ENCODE measurements at regions not wholly inside any gene's neighbourhood (a gene's known extent, or its start where the extent isn't known, plus 50 kb on each side); places are given as distances from the start of the nearest gene placed in this dataset.
"Not testable (repeated sequence)": the region's sequence is repeated elsewhere in the genome, so short reads cannot be mapped to it uniquely, and the experiment has no call there.

DNA sequence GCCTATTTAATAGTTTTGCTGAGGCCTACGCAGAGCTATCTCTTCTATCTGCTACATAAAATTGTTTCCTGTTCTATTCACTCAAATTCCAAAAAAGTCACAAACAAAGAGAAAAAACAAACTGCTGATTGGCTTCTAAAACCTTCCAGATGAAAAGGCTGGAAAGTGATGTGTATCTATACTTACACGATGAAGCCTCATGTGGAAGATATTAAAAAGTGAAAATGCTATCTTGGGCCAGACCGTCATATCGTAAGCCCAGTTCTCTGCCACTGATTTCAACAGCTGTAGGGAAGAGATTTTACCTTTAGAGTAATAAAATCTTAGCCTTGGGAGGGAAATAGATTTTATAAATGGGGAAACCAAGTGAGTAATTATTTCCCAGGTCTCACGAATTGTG lies 394.8 kb downstream of the KIF20B start:
- Histone ChIP-seq H3K36me3 (ENCODE audit: control insufficient read depth, insufficient read depth, low read length) (no peaks in the 10 kb centered on the region), H3K4me3 (ENCODE audit: low read length) (no peak overlapping the region), H3K27ac (ENCODE audit: low read length) (no peak overlapping the region), H3K9me3 (ENCODE audit: control insufficient read depth, insufficient read depth, low read length) (no peaks in the 10 kb centered on the region), H3K4me1 (ENCODE audit: control insufficient read depth, insufficient read depth, low read length) (no peaks in the 10 kb centered on the region; the same call in 1 of the 2 replicates), H3K27me3 (ENCODE audit: control insufficient read depth, insufficient read depth, low read length) (no peaks in the 10 kb centered on the region)
- no CpG with 5 or more reads among the region's 5 CpGs for WGBS (ENCODE audit: insufficient coverage, insufficient read length)
- DNase-seq (ENCODE audit: low read depth, low spot score), result no peak

DNA sequence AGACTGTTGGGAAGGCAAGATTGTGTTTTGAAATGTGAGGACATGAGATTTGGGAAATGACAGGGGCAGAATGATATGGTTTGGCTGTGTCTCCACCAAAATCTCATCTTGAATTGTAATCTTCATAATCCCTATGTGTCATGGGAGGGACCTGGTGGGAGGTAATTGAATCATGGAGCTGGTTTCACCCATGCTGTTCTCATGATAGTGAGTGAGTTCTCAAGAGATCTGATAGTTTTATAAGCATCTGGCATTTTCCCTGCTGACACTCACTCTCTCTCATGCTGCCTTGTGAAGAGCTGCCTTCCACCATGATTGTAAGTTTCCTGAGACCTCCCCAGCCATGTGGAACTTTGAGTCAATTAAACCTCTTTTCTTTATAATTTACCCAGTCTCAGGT lies 406.2 kb downstream of the KIF20B start:
- H3K27ac ChIP-seq (ENCODE audit: low read length); H3K27me3 ChIP-seq (ENCODE audit: control insufficient read depth, insufficient read depth, low read length); DNase-seq (ENCODE audit: low read depth, low spot score); H3K4me1 ChIP-seq (ENCODE audit: control insufficient read depth, insufficient read depth, low read length); H3K9me3 ChIP-seq (ENCODE audit: control insufficient read depth, insufficient read depth, low read length); H3K4me3 ChIP-seq (ENCODE audit: low read length); H3K36me3 ChIP-seq (ENCODE audit: control insufficient read depth, insufficient read depth, low read length): not testable (repeated sequence)

DNA sequence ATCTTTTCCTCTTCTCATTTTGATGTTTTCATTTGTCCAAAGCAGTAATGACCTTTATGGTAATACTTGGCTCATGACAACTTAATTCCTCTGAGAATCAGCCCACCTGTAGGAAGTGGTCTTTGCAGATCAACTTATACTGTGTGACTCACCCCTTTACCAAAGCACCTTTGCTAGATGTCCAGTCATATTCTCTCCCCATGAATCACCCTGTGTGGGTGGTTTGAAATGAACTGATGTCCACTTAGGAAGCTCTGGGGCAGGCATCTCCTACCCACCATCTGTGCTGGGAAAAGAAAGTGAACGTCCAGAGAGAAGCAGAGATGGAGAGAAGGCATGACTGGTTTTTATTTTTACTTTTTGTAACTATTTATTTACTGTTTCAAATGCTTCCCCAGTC lies 410.3 kb downstream of the KIF20B start:
- Histone ChIP-seq H3K9me3 (ENCODE audit: control insufficient read depth, insufficient read depth, low read length) (no peaks in the 10 kb centered on the region), H3K4me3 (ENCODE audit: low read length) (no peak overlapping the region), H3K36me3 (ENCODE audit: control insufficient read depth, insufficient read depth, low read length) (no peaks in the 10 kb centered on the region), H3K27me3 (ENCODE audit: control insufficient read depth, insufficient read depth, low read length) (no peaks in the 10 kb centered on the region), H3K27ac (ENCODE audit: low read length) (no peak overlapping the region), H3K4me1 (ENCODE audit: control insufficient read depth, insufficient read depth, low read length) (no peaks in the 10 kb centered on the region)
- WGBS (ENCODE audit: insufficient coverage, insufficient read length), result no CpG with 5 or more reads among the region's 1 CpG
- DNase-seq (ENCODE audit: low read depth, low spot score), result no peak

GRCh38 chr10:90112681-90113080 lies 411.3 kb downstream of the KIF20B start:
- Histone ChIP-seq H3K27me3 (ENCODE audit: control insufficient read depth, insufficient read depth, low read length) (no peaks in the 10 kb centered on the region), H3K36me3 (ENCODE audit: control insufficient read depth, insufficient read depth, low read length) (no peaks in the 10 kb centered on the region), H3K27ac (ENCODE audit: low read length) (no peak overlapping the region), H3K4me1 (ENCODE audit: control insufficient read depth, insufficient read depth, low read length) (no peaks in the 10 kb centered on the region), H3K4me3 (ENCODE audit: low read length) (no peak overlapping the region), H3K9me3 (ENCODE audit: control insufficient read depth, insufficient read depth, low read length) (no peaks in the 10 kb centered on the region)
- no CpG with 5 or more reads among the region's 1 CpG for WGBS (ENCODE audit: insufficient coverage, insufficient read length)
- DNase-seq (ENCODE audit: low read depth, low spot score), result no peak

DNA sequence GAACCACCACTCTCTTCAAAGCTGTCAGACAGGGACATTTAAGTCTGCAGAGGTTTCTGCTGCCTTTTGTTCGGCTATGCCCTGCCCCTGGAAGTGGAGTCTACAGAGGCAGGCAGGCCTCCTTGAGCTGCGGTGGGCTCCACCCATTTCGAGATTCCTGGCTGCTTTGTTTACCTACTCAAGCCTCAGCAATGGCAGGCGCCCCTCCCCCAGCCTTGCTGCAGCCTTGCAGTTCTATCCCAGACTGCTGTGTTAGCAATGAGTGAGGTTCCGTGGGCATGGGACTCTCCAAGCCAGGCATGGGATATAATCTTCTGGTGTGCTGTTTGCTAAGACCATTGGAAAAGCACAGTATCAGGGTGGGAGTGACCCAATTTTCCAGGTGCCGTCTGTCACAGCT lies 417.2 kb downstream of the KIF20B start:
- not testable (repeated sequence) for H3K36me3 ChIP-seq (ENCODE audit: control insufficient read depth, insufficient read depth, low read length); H3K4me3 ChIP-seq (ENCODE audit: low read length); H3K27ac ChIP-seq (ENCODE audit: low read length); H3K27me3 ChIP-seq (ENCODE audit: control insufficient read depth, insufficient read depth, low read length); H3K9me3 ChIP-seq (ENCODE audit: control insufficient read depth, insufficient read depth, low read length); H3K4me1 ChIP-seq (ENCODE audit: control insufficient read depth, insufficient read depth, low read length); DNase-seq (ENCODE audit: low read depth, low spot score)
- WGBS (ENCODE audit: insufficient coverage, insufficient read length), result no CpG with 5 or more reads among the region's 6 CpGs

GRCh38 chr10:90119631-90120280 lies 418.4 kb downstream of the KIF20B start:
- not testable (repeated sequence) for H3K27me3 ChIP-seq (ENCODE audit: control insufficient read depth, insufficient read depth, low read length); H3K36me3 ChIP-seq (ENCODE audit: control insufficient read depth, insufficient read depth, low read length); H3K4me3 ChIP-seq (ENCODE audit: low read length); H3K27ac ChIP-seq (ENCODE audit: low read length); H3K9me3 ChIP-seq (ENCODE audit: control insufficient read depth, insufficient read depth, low read length); H3K4me1 ChIP-seq (ENCODE audit: control insufficient read depth, insufficient read depth, low read length); DNase-seq (ENCODE audit: low read depth, low spot score)
- WGBS (ENCODE audit: insufficient coverage, insufficient read length), result no CpG with 5 or more reads among the region's 21 CpGs

GRCh38 chr10:90125456-90126255 lies 424.3 kb downstream of the KIF20B start:
- no peak for DNase-seq (ENCODE audit: low read depth, low spot score)
- H3K9me3 ChIP-seq (ENCODE audit: control insufficient read depth, insufficient read depth, low read length), result no peaks in the 10 kb centered on the region

GRCh38 chr10:90126256-90126595 lies 424.8 kb downstream of the KIF20B start:
- Histone ChIP-seq H3K27me3 (ENCODE audit: control insufficient read depth, insufficient read depth, low read length) (no peaks in the 10 kb centered on the region), H3K4me1 (ENCODE audit: control insufficient read depth, insufficient read depth, low read length) (no peaks in the 10 kb centered on the region), H3K27ac (ENCODE audit: low read length) (no peak overlapping the region), H3K4me3 (ENCODE audit: low read length) (no peak overlapping the region), H3K9me3 (ENCODE audit: control insufficient read depth, insufficient read depth, low read length) (no peaks in the 10 kb centered on the region), H3K36me3 (ENCODE audit: control insufficient read depth, insufficient read depth, low read length) (no peaks in the 10 kb centered on the region)
- DNase-seq (ENCODE audit: low read depth, low spot score), result no peak
- WGBS (ENCODE audit: insufficient coverage, insufficient read length), result no CpG with 5 or more reads among the region's 1 CpG

More at GRCh38 chr10:90125456-90126255, 424.3 kb downstream of the KIF20B start:
- H3K36me3 ChIP-seq (ENCODE audit: control insufficient read depth, insufficient read depth, low read length), result no peaks in the 10 kb centered on the region
- no peak overlapping the region for H3K4me3 ChIP-seq (ENCODE audit: low read length)
- H3K4me1 ChIP-seq (ENCODE audit: control insufficient read depth, insufficient read depth, low read length), result no peaks in the 10 kb centered on the region
- H3K27me3 ChIP-seq (ENCODE audit: control insufficient read depth, insufficient read depth, low read length), result no peaks in the 10 kb centered on the region
- no CpG with 5 or more reads among the region's 7 CpGs for WGBS (ENCODE audit: insufficient coverage, insufficient read length)
- no peak overlapping the region for H3K27ac ChIP-seq (ENCODE audit: low read length)

GRCh38 chr10:90130321-90131086 lies 429.1 kb downstream of the KIF20B start:
- H3K4me3 ChIP-seq (ENCODE audit: low read length), result no peak overlapping the region
- no peak overlapping the region for H3K27ac ChIP-seq (ENCODE audit: low read length)
- no peaks in the 10 kb centered on the region for H3K36me3 ChIP-seq (ENCODE audit: control insufficient read depth, insufficient read depth, low read length)
- no peak for DNase-seq (ENCODE audit: low read depth, low spot score)
- no peaks in the 10 kb centered on the region; the same call in 1 of the 2 replicates for H3K9me3 ChIP-seq (ENCODE audit: control insufficient read depth, insufficient read depth, low read length)
- no peaks in the 10 kb centered on the region for H3K27me3 ChIP-seq (ENCODE audit: control insufficient read depth, insufficient read depth, low read length)
- no CpG with 5 or more reads among the region's 2 CpGs for WGBS (ENCODE audit: insufficient coverage, insufficient read length)
- no peaks in the 10 kb centered on the region for H3K4me1 ChIP-seq (ENCODE audit: control insufficient read depth, insufficient read depth, low read length)

DNA sequence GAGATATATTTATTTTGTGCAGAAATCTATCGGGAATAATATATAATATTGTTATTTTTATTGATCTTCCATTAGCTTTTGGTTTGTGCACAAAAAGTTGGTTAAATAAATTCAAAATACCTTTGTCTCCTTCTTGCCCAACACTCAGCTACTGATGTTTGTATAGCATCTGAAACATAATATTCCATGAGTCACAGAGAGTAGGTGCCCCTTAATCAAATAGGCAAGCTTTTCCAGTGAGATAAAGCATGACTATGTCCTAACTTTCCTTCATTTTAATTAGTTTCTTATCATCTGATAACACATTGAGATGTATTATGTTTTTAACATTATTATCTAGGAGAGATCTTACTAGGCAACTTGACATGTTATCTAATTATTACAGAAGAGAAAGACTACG lies 432.2 kb downstream of the KIF20B start:
- Histone ChIP-seq H3K27ac (ENCODE audit: low read length) (no peak overlapping the region), H3K36me3 (ENCODE audit: control insufficient read depth, insufficient read depth, low read length) (no peaks in the 10 kb centered on the region), H3K9me3 (ENCODE audit: control insufficient read depth, insufficient read depth, low read length) (peaks cover 6% of the 10 kb centered on the region), H3K4me3 (ENCODE audit: low read length) (no peak overlapping the region), H3K4me1 (ENCODE audit: control insufficient read depth, insufficient read depth, low read length) (no peaks in the 10 kb centered on the region), H3K27me3 (ENCODE audit: control insufficient read depth, insufficient read depth, low read length) (no peaks in the 10 kb centered on the region)
- WGBS (ENCODE audit: insufficient coverage, insufficient read length), result 80% methylated on average over 1 of the region's 2 CpGs
- DNase-seq (ENCODE audit: low read depth, low spot score), result no peak
